Mucosa of descending colon (tissue), 3 donors: ENCODE measurements at regions not wholly inside any gene's neighbourhood (a gene's known extent, or its start where the extent isn't known, plus 50 kb on each side); places are given as distances from the start of the nearest gene placed in this dataset.

Experiments used
- ATAC-seq: fragments of 200-7000 bp; cut with Tn5 transposase; one replicate; pipeline ENCODE4 v1.9.1; 2020; ENCODE audit warnings: mild to moderate bottlenecking, moderate library complexity
- DNase-seq, 3 donors: peaks; one replicate each; pipeline ENCODE4 v3.0.0-alpha.2; 2020
- H3K36me3 ChIP-seq: fragments of 200-600 bp; one replicate; pipeline ENCODE4 v1.8.0; 2021; ENCODE audit warnings: low read depth, mild to moderate bottlenecking
- H3K4me1 ChIP-seq: fragments of 200-600 bp; one replicate; pipeline ENCODE4 v1.8.0; 2021; ENCODE audit warnings: low read depth, mild to moderate bottlenecking
- H3K4me3 ChIP-seq: fragments of 200-600 bp; one replicate; pipeline ENCODE4 v1.8.0; 2021; ENCODE audit warnings: mild to moderate bottlenecking
- H3K9me3 ChIP-seq: fragments of 200-600 bp; one replicate; pipeline ENCODE4 v1.8.0; 2021; ENCODE audit warnings: mild to moderate bottlenecking
- CTCF ChIP-seq: fragments of 200-600 bp; IDR thresholded peaks from one replicate; pipeline ENCODE4 v1.8.0; 2022; ENCODE audit warnings: antibody characterized with exemption, mild to moderate bottlenecking
- intact Hi-C, 2 donors: fragments of 100-400 bp; cut with DNase I in 1 of 2; cut with micrococcal nuclease in 1 of 2; formaldehyde crosslinking; loops; one replicate each; pipeline versions ENCODE4 v1.11.0 to v1.11.1; 2022; cut with DNase I, micrococcal nuclease
- donor health status: DM: no; HTN: no; CAD: no; lungs with moderate emphysema.
- donor health status: DM: no; HTN: no; CAD: no.
- donor health status: DM: no; HTN: yes; CAD: no.

GRCh38 chr2:215883799-215884198 lies 129.6 kb downstream of the MREG start:
- H3K4me3 ChIP-seq = no peak overlapping the region
- ATAC-seq (no peak), DNase-seq (no peak)
- H3K4me1 ChIP-seq = no peaks in the 10 kb centered on the region
- intact Hi-C loops = no loop called here
- H3K9me3 ChIP-seq = no peaks in the 10 kb centered on the region
- no peaks in the 10 kb centered on the region for H3K36me3 ChIP-seq
- no peak for TF ChIP-seq CTCF

GRCh38 chr2:215882689-215883088 lies 130.7 kb downstream of the MREG start:
- no peak for DNase-seq
- no peaks in the 10 kb centered on the region for H3K4me1 ChIP-seq

GRCh38 chr2:215881582-215881981 lies 131.8 kb downstream of the MREG start:
- Histone ChIP-seq H3K9me3 (no peaks in the 10 kb centered on the region), H3K4me3 (no peak overlapping the region), H3K4me1 (no peaks in the 10 kb centered on the region), H3K36me3 (no peaks in the 10 kb centered on the region)
- no peak for DNase-seq
- no peak for TF ChIP-seq CTCF
- intact Hi-C loops = no loop called here
- ATAC-seq = no peak

More at GRCh38 chr2:215882689-215883088, 130.7 kb downstream of the MREG start:
- H3K4me3 ChIP-seq = no peak overlapping the region
- no peak for ATAC-seq
- TF ChIP-seq CTCF = no peak
- H3K36me3 ChIP-seq = no peaks in the 10 kb centered on the region
- H3K9me3 ChIP-seq = no peaks in the 10 kb centered on the region
- intact Hi-C loops = no loop called here

GRCh38 chr2:215880970-215881369 lies 132.4 kb downstream of the MREG start:
- Histone ChIP-seq H3K9me3 (no peaks in the 10 kb centered on the region), H3K4me1 (no peaks in the 10 kb centered on the region), H3K36me3 (no peaks in the 10 kb centered on the region), H3K4me3 (no peak overlapping the region)
- no peak for TF ChIP-seq CTCF
- ATAC-seq (no peak), DNase-seq (no peak)
- intact Hi-C loops = no loop called here

- ATAC-seq (no peak), DNase-seq (no peak)
- H3K36me3 ChIP-seq = no peaks in the 10 kb centered on the region
- no peak for TF ChIP-seq CTCF
- no peak overlapping the region for H3K4me3 ChIP-seq
- H3K9me3 ChIP-seq = no peaks in the 10 kb centered on the region
- intact Hi-C loops = no loop called here
- no peaks in the 10 kb centered on the region for H3K4me1 ChIP-seq
Observed at GRCh38 chr2:215879977-215880940, 133.1 kb downstream of the MREG start.
